Hepatocyte (in vitro differentiated cells): ENCODE measurements at regions not wholly inside any gene's neighbourhood (a gene's known extent, or its start where the extent isn't known, plus 50 kb on each side); places are given as distances from the start of the nearest gene placed in this dataset.

Experiments
- DNase-seq: peaks from one replicate; pipeline ENCODE4 v3.0.0-alpha.2; 2016; ENCODE audit warnings: low spot score
- H2AFZ ChIP-seq: fragments of 200-600 bp; sonication (generic); 2 replicates; pipeline ENCODE4 v1.6.0; 2016; ENCODE audit warnings: antibody characterized with exemption, mild to moderate bottlenecking
- H3K27ac ChIP-seq: fragments of 200-600 bp; sonication (generic); 2 replicates; pipeline ENCODE4 v1.5.1; 2016; ENCODE audit warnings: mild to moderate bottlenecking
- H3K27me3 ChIP-seq: fragments of 200-600 bp; sonication (generic); 2 replicates; pipeline ENCODE4 v1.6.1; 2016
- H3K36me3 ChIP-seq: fragments of 200-600 bp; sonication (generic); replicated peaks from 2 replicates; pipeline ENCODE4 v1.5.1; 2016; ENCODE audit warnings: low read depth; ENCODE audit not compliant: insufficient read depth
- H3K4me1 ChIP-seq: fragments of 200-600 bp; sonication (generic); 2 replicates; pipeline ENCODE4 v1.5.1; 2016; ENCODE audit warnings: mild to moderate bottlenecking, moderate library complexity; ENCODE audit not compliant: insufficient read depth
- H3K4me2 ChIP-seq: fragments of 200-600 bp; sonication (generic); 2 replicates; pipeline ENCODE4 v1.6.0; 2016
- H3K4me3 ChIP-seq: fragments of 200-600 bp; sonication (generic); 2 replicates; pipeline ENCODE4 v1.5.1; 2016; ENCODE audit warnings: mild to moderate bottlenecking
- H3K79me2 ChIP-seq: fragments of 200-600 bp; sonication (generic); 2 replicates; pipeline ENCODE4 v1.6.0; 2017; ENCODE audit warnings: mild to moderate bottlenecking
- H3K9me2 ChIP-seq: fragments of 200-600 bp; sonication (generic); replicated peaks from 2 replicates; pipeline ENCODE4 v1.6.0; 2017; ENCODE audit warnings: mild to moderate bottlenecking; ENCODE audit not compliant: insufficient read depth
- H3K9me3 ChIP-seq: fragments of 200-600 bp; sonication (generic); 2 replicates; pipeline ENCODE4 v1.5.1; 2016; ENCODE audit warnings: low read depth, mild to moderate bottlenecking
- H4K20me1 ChIP-seq: fragments of 200-600 bp; sonication (generic); 2 replicates; pipeline ENCODE4 v1.6.0; 2016; ENCODE audit warnings: mild to moderate bottlenecking; ENCODE audit not compliant: insufficient read depth, poor library complexity, severe bottlenecking
- EZH2 ChIP-seq: fragments of 200-600 bp; sonication (generic); IDR thresholded peaks from 2 replicates; pipeline ENCODE4 v1.6.1; 2016; ENCODE audit warnings: antibody characterized with exemption, mild to moderate bottlenecking, borderline replicate concordance
- EZH2phosphoT487 ChIP-seq: fragments of 200-600 bp; sonication (generic); IDR thresholded peaks from one replicate; pipeline ENCODE4 v1.6.1; 2018; ENCODE audit warnings: antibody characterized with exemption, mild to moderate bottlenecking, low read depth, moderate library complexity; ENCODE audit not compliant: unreplicated experiment, severe bottlenecking
- WGBS: methylation state at CpG from one replicate; pipeline ENCODE4 v1.1.6; 2016; ENCODE audit warnings: low lambda C conversion rate; ENCODE audit errors: missing lambda C conversion rate; 5-methylcytosine and 5-hydroxymethylcytosine counted together
- TF ChIP-seq, protein P1 (sequence below): fragments of 200-600 bp; sonication (generic); IDR thresholded peaks from 2 replicates; pipeline ENCODE4 v1.5.1; 2016; ENCODE audit warnings: antibody characterized with exemption, mild to moderate bottlenecking; ENCODE audit not compliant: poor library complexity

GRCh38 chr18:41899535-41899934 lies 55.5 kb upstream of the PIK3C3 start:
- Histone ChIP-seq H3K9me2 (no peaks in the 10 kb centered on the region), H3K4me3 (no peak overlapping the region), H3K4me2 (no peak overlapping the region), H2AFZ (no peak overlapping the region), H3K4me1 (no peaks in the 10 kb centered on the region), H3K9me3 (no peaks in the 10 kb centered on the region), H3K27ac (no peak overlapping the region), H3K36me3 (no peaks in the 10 kb centered on the region), H4K20me1 (no peaks in the 10 kb centered on the region), H3K27me3 (no peaks in the 10 kb centered on the region), H3K79me2 (no peaks in the 10 kb centered on the region)
- 95% methylated on average over 2 of the region's 2 CpGs for WGBS
- DNase-seq, result no peak
- no peak for TF ChIP-seq EZH2phosphoT487
- no peak for TF ChIP-seq EZH2
- TF ChIP-seq, protein P1, sequence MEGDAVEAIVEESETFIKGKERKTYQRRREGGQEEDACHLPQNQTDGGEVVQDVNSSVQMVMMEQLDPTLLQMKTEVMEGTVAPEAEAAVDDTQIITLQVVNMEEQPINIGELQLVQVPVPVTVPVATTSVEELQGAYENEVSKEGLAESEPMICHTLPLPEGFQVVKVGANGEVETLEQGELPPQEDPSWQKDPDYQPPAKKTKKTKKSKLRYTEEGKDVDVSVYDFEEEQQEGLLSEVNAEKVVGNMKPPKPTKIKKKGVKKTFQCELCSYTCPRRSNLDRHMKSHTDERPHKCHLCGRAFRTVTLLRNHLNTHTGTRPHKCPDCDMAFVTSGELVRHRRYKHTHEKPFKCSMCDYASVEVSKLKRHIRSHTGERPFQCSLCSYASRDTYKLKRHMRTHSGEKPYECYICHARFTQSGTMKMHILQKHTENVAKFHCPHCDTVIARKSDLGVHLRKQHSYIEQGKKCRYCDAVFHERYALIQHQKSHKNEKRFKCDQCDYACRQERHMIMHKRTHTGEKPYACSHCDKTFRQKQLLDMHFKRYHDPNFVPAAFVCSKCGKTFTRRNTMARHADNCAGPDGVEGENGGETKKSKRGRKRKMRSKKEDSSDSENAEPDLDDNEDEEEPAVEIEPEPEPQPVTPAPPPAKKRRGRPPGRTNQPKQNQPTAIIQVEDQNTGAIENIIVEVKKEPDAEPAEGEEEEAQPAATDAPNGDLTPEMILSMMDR, result no peak

DNA sequence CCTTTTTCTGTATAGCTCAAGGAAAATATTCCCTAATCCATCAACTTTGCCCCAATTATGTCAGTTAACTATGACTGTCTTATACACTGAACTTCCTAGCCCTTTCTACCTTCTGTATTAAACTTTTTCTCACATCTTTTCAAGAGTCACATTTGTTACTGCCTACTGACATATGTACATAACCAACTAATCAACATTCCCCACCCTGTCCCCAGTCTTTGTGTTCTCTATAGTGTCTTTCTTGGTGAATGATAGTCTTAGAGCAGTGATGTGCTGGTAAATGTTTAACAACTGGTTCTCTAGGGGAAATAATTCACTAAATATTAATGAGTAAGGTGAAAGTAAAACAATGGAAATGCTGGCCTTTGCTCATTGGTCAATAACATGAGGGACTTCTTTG lies 61.6 kb upstream of the PIK3C3 start:
- H3K4me1 ChIP-seq, result no peaks in the 10 kb centered on the region
- no peaks in the 10 kb centered on the region for H3K9me3 ChIP-seq
- H2AFZ ChIP-seq, result no peak overlapping the region
- no peaks in the 10 kb centered on the region for H3K9me2 ChIP-seq
- no peak overlapping the region for H3K4me3 ChIP-seq
- H3K79me2 ChIP-seq, result no peaks in the 10 kb centered on the region
- H3K4me2 ChIP-seq, result no peak overlapping the region
- TF ChIP-seq EZH2 (no peak), EZH2phosphoT487 (no peak)
- TF ChIP-seq, protein P1, result no peak
- no peak for DNase-seq
- no peaks in the 10 kb centered on the region for H4K20me1 ChIP-seq
- H3K36me3 ChIP-seq, result no peaks in the 10 kb centered on the region
- no peaks in the 10 kb centered on the region for H3K27me3 ChIP-seq
- H3K27ac ChIP-seq, result no peak overlapping the region

GRCh38 chr18:41887100-41887499 lies 67.9 kb upstream of the PIK3C3 start:
- TF ChIP-seq EZH2 (no peak), EZH2phosphoT487 (no peak)
- TF ChIP-seq, protein P1, result no peak
- no peaks in the 10 kb centered on the region for H3K9me2 ChIP-seq
- no peak overlapping the region for H2AFZ ChIP-seq
- H3K36me3 ChIP-seq, result no peaks in the 10 kb centered on the region
- WGBS, result 91% methylated on average over 1 of the region's 1 CpG
- no peak overlapping the region for H3K27ac ChIP-seq
- no peaks in the 10 kb centered on the region for H3K79me2 ChIP-seq
- H3K4me3 ChIP-seq, result no peak overlapping the region
- no peaks in the 10 kb centered on the region for H3K27me3 ChIP-seq
- H3K4me1 ChIP-seq, result no peaks in the 10 kb centered on the region
- no peak for DNase-seq
- no peaks in the 10 kb centered on the region for H3K9me3 ChIP-seq
- H4K20me1 ChIP-seq, result no peaks in the 10 kb centered on the region
- no peak overlapping the region for H3K4me2 ChIP-seq
